ENCODE measurements at regions not wholly inside any gene's neighbourhood (a gene's known extent, or its start where the extent isn't known, plus 50 kb on each side); places are given as distances from the start of the nearest gene placed in this dataset.
"Not testable (repeated sequence)": the region's sequence is repeated elsewhere in the genome, so short reads cannot be mapped to it uniquely, and the experiment has no call there.

DNA sequence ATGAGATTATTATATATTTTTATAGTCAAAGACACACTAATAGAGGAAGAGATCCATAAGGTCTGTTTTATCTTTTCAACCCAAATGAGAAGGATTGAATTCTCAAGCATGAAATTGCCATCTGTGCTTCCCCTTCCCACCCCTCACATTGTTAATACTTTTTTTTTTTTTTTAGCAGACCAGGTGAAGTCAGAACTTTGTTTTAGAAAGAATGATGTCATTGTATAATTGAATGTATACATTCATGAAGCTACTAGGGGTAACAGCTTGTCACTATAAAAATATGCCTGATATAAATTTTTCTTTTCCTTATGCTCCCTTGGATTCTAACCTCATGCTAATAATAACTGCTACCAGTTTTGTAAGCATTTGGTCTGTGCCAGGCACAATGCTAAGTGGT lies 88.9 kb downstream of the TFAP2B start:
- H3K36me3 ChIP-seq (ENCODE audit: low read depth) = no peaks in the 10 kb centered on the region
- BruUV-seq (replicated peaks) = no TSS peak
- no peaks in the 10 kb centered on the region for H3K27me3 ChIP-seq (ENCODE audit: insufficient read depth, low read depth)
- H3F3A ChIP-seq (ENCODE audit: insufficient read depth, low read depth) = no peaks in the 10 kb centered on the region
- intact Hi-C loops (cut with micrococcal nuclease; ENCODE audit: unreplicated experiment) = no loop called here
- H3K79me2 ChIP-seq (ENCODE audit: low read depth) = no peaks in the 10 kb centered on the region
- H3K4me3 ChIP-seq = no peak overlapping the region
- H3K9me2 ChIP-seq (ENCODE audit: insufficient read depth) = no peaks in the 10 kb centered on the region
- no peaks in the 10 kb centered on the region for H3K4me1 ChIP-seq (replicated peaks; ENCODE audit: insufficient read depth)
- no peak overlapping the region for H2AFZ ChIP-seq
- ChIA-PET POLR2A (ENCODE audit: unreplicated experiment) (no interaction called here), CTCF (no interaction called here)
- DNase-seq = no peak
- H3K27ac ChIP-seq = no peak overlapping the region
- no peak for TF ChIP-seq EZH2 (IDR thresholded peaks at IDR 0.05; ENCODE audit: low read depth)
- TF ChIP-seq, protein P1, sequence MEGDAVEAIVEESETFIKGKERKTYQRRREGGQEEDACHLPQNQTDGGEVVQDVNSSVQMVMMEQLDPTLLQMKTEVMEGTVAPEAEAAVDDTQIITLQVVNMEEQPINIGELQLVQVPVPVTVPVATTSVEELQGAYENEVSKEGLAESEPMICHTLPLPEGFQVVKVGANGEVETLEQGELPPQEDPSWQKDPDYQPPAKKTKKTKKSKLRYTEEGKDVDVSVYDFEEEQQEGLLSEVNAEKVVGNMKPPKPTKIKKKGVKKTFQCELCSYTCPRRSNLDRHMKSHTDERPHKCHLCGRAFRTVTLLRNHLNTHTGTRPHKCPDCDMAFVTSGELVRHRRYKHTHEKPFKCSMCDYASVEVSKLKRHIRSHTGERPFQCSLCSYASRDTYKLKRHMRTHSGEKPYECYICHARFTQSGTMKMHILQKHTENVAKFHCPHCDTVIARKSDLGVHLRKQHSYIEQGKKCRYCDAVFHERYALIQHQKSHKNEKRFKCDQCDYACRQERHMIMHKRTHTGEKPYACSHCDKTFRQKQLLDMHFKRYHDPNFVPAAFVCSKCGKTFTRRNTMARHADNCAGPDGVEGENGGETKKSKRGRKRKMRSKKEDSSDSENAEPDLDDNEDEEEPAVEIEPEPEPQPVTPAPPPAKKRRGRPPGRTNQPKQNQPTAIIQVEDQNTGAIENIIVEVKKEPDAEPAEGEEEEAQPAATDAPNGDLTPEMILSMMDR (conservative IDR thresholded peaks at IDR 0.05) = no peak
- no peak overlapping the region for H3K4me2 ChIP-seq
- H3K9me3 ChIP-seq (ENCODE audit: insufficient read depth, low read depth) = no peaks in the 10 kb centered on the region
- no peaks in the 10 kb centered on the region for H4K20me1 ChIP-seq (ENCODE audit: insufficient read depth)

DNA sequence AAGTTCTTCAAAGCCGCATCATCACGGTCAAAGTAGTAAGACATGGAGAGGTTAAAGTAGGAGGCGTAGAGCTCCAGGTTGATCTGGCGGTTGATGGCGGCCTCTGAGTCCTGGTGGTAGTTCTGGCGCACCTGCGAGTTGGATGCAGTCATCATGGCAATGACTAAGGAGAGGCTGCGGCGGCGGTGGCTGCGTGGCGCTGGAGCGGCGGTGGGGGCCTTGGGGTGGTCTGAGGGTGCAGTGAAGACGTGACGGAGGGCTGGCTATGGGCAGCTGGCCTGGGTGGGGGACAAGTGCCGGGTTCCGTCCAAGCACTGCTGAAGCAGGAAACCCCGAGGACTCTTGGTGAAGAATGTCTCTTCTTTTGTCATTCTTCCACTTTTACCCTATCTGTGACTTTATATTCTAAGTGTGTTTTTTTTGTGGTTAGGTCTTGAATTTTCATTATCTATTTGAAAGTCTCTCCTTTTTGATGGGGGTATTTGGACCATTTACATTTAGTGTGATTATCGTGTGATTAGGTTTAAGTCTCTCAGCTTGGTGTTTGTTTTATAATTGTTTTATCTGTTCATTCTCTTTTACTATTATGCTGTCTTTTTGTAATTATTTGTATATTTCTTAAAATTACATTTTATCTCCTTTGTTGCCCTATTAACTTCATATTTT lies 94.6 kb downstream of the TFAP2B start:
- no peaks in the 10 kb centered on the region for H3K36me3 ChIP-seq (ENCODE audit: low read depth)
- H4K20me1 ChIP-seq (ENCODE audit: insufficient read depth) = no peaks in the 10 kb centered on the region
- no peaks in the 10 kb centered on the region for H3F3A ChIP-seq (ENCODE audit: insufficient read depth, low read depth)
- intact Hi-C loops (cut with micrococcal nuclease; ENCODE audit: unreplicated experiment) = no loop called here
- H3K4me1 ChIP-seq (replicated peaks; ENCODE audit: insufficient read depth) = no peaks in the 10 kb centered on the region
- DNase-seq = no peak
- H3K79me2 ChIP-seq (ENCODE audit: low read depth) = no peaks in the 10 kb centered on the region
- BruUV-seq (replicated peaks) = no TSS peak
- no peaks in the 10 kb centered on the region for H3K9me2 ChIP-seq (ENCODE audit: insufficient read depth)
- POLR2A ChIA-PET (ENCODE audit: unreplicated experiment) = no interaction called here
- no peaks in the 10 kb centered on the region for H3K27me3 ChIP-seq (ENCODE audit: insufficient read depth, low read depth)
- no peak overlapping the region for H3K4me2 ChIP-seq
- TF ChIP-seq, protein P1 (conservative IDR thresholded peaks at IDR 0.05) = no peak
- no peak for TF ChIP-seq EZH2 (IDR thresholded peaks at IDR 0.05; ENCODE audit: low read depth)
- H2AFZ ChIP-seq = no peak overlapping the region
- CTCF ChIA-PET = no interaction called here
- H3K9me3 ChIP-seq (ENCODE audit: insufficient read depth, low read depth) = no peaks in the 10 kb centered on the region
- H3K4me3 ChIP-seq = no peak overlapping the region
- no peak overlapping the region for H3K27ac ChIP-seq

DNA sequence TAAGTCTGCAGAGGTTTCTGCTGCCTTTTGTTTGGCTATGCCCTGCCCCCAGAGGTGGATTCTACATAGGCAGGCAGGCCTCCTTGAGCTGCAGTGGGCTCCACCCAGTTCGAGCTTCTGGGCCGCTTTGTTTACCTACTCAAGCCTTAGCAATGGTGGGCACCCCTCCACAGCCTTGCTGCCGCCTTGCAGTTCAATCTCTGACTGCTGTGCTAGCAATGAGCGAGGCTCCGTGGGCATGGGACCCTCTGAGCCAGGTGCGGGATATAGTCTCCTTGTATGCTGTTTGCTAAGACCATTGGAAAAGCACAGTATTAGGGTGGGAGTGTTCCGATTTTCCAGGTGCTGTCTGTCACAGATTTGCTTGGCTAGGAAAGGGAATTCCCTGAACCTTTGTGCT lies 102.7 kb downstream of the TFAP2B start:
- BruUV-seq (replicated peaks); H3K4me1 ChIP-seq (replicated peaks; ENCODE audit: insufficient read depth); H3K9me3 ChIP-seq (ENCODE audit: insufficient read depth, low read depth); H4K20me1 ChIP-seq (ENCODE audit: insufficient read depth); intact Hi-C loops (cut with micrococcal nuclease; ENCODE audit: unreplicated experiment); H3K4me3 ChIP-seq; H2AFZ ChIP-seq; H3K9me2 ChIP-seq (ENCODE audit: insufficient read depth); H3K4me2 ChIP-seq; POLR2A ChIA-PET (ENCODE audit: unreplicated experiment); H3F3A ChIP-seq (ENCODE audit: insufficient read depth, low read depth); H3K36me3 ChIP-seq (ENCODE audit: low read depth); H3K27ac ChIP-seq; CTCF ChIA-PET; DNase-seq; H3K79me2 ChIP-seq (ENCODE audit: low read depth); H3K27me3 ChIP-seq (ENCODE audit: insufficient read depth, low read depth): not testable (repeated sequence)

DNA sequence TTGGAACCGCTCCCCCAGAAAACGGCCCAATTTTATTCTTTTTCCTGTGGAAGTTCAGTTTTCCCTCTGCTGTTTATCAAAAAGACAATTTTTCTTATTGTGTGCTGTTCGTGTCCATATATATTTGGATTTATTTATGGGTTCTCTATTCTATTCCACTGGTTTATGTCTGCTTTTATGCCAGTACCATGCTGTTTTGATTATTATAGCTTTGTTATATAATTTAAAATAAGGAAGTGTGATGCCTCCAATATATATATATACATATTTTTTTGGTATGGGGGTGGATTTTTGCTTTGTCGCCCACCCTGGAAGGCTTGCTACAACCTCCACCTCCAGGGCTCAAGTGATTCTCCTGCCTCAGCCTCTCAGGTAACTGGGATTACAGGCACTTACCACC lies 103.3 kb downstream of the TFAP2B start:
- no peak for DNase-seq
- Histone ChIP-seq H3K9me3 (ENCODE audit: insufficient read depth, low read depth) (no peaks in the 10 kb centered on the region), H3K27me3 (ENCODE audit: insufficient read depth, low read depth) (no peaks in the 10 kb centered on the region), H3F3A (ENCODE audit: insufficient read depth, low read depth) (no peaks in the 10 kb centered on the region), H3K4me2 (no peak overlapping the region), H3K4me1 (replicated peaks; ENCODE audit: insufficient read depth) (no peaks in the 10 kb centered on the region), H3K4me3 (no peak overlapping the region), H3K36me3 (ENCODE audit: low read depth) (no peaks in the 10 kb centered on the region), H3K27ac (no peak overlapping the region), H4K20me1 (ENCODE audit: insufficient read depth) (no peaks in the 10 kb centered on the region), H3K9me2 (ENCODE audit: insufficient read depth) (no peaks in the 10 kb centered on the region), H3K79me2 (ENCODE audit: low read depth) (no peaks in the 10 kb centered on the region), H2AFZ (no peak overlapping the region)
- CTCF ChIA-PET = no interaction called here
- BruUV-seq (replicated peaks) = no TSS peak
- TF ChIP-seq, protein P1 (conservative IDR thresholded peaks at IDR 0.05) = no peak
- TF ChIP-seq EZH2 (IDR thresholded peaks at IDR 0.05; ENCODE audit: low read depth) = no peak
- POLR2A ChIA-PET (ENCODE audit: unreplicated experiment) = no interaction called here
- intact Hi-C loops (cut with micrococcal nuclease; ENCODE audit: unreplicated experiment) = no loop called here
